SK-N-SH treated with all-trans-retinoic acid at 6 μM for 48 hours (cell line): ENCODE measurements at regions not wholly inside any gene's neighbourhood (a gene's known extent, or its start where the extent isn't known, plus 50 kb on each side); places are given as distances from the start of the nearest gene placed in this dataset.

ENCODE experiments used
- CSDC2 ChIP-seq: fragments of 250-450 bp; sonication (Bioruptor Pico); IDR thresholded peaks from 2 replicates; pipeline ENCODE4 v1.5.0; 2020; ENCODE audit warnings: mild to moderate bottlenecking, moderate library complexity
- ESRRG ChIP-seq: fragments of 250-450 bp; sonication (Bioruptor Pico); IDR thresholded peaks from 2 replicates; pipeline ENCODE4 v1.6.1; 2021; ENCODE audit warnings: mild to moderate bottlenecking
- ISL1 ChIP-seq: fragments of 250-450 bp; sonication (Bioruptor Pico); IDR thresholded peaks from 2 replicates; pipeline ENCODE4 v2.1.2; 2022; ENCODE audit warnings: mild to moderate bottlenecking, moderate library complexity
- OSR1 ChIP-seq: fragments of 250-450 bp; sonication (Bioruptor Pico); IDR thresholded peaks from 2 replicates; pipeline ENCODE4 v1.8.0; 2022; ENCODE audit warnings: moderate library complexity, mild to moderate bottlenecking, inconsistent platforms
- PATZ1 ChIP-seq: fragments of 250-450 bp; sonication (Bioruptor Pico); IDR thresholded peaks from 2 replicates; pipeline ENCODE4 v1.8.0; 2020; ENCODE audit warnings: mild to moderate bottlenecking, moderate library complexity, borderline replicate concordance
- TCF4 ChIP-seq: fragments of 250-450 bp; sonication (Bioruptor Pico); IDR thresholded peaks from 2 replicates; pipeline ENCODE4 v1.8.0; 2021; ENCODE audit warnings: mild to moderate bottlenecking, moderate library complexity, borderline replicate concordance
- ZC3H10 ChIP-seq: fragments of 250-450 bp; sonication (Bioruptor Pico); IDR thresholded peaks from 2 replicates; pipeline ENCODE4 v1.5.1; 2021; ENCODE audit warnings: mild to moderate bottlenecking, moderate library complexity
- ZFP30 ChIP-seq: fragments of 450-650 bp; formaldehyde crosslinking; IDR thresholded peaks from 2 replicates; pipeline ENCODE4 v1.5.0; 2022; ENCODE audit warnings: mild to moderate bottlenecking, moderate library complexity
- ZNF70 ChIP-seq: fragments of 450-650 bp; formaldehyde crosslinking; IDR thresholded peaks from 2 replicates; pipeline ENCODE4 v1.5.0; 2020; ENCODE audit warnings: mild to moderate bottlenecking, moderate library complexity

GRCh38 chr10:31660300-31660699, 268.3 kb downstream of the ARHGAP12 start:
- TF ChIP-seq ZFP30 (CRISPR knock-in tag) (no peak), ZC3H10 (CRISPR knock-in tag) (no peak), PATZ1 (CRISPR knock-in tag) (no peak), OSR1 (CRISPR knock-in tag) (no peak), ESRRG (no peak), ISL1 (CRISPR knock-in tag) (no peak), TCF4 (CRISPR knock-in tag) (no peak), ZNF70 (CRISPR knock-in tag) (no peak), CSDC2 (CRISPR knock-in tag) (no peak)
